Upper lobe of left lung (tissue), 4 donors: ENCODE measurements at regions not wholly inside any gene's neighbourhood (a gene's known extent, or its start where the extent isn't known, plus 50 kb on each side); places are given as distances from the start of the nearest gene placed in this dataset.

Source experiments
- EP300 ChIP-seq, 4 donors: sonication (generic); formaldehyde crosslinking; IDR thresholded peaks; one replicate each; pipeline ENCODE4 v1.5.1; 2017; ENCODE audit warnings: antibody characterized with exemption in 4 of 4, control low read depth in 2 of 4
- POLR2A ChIP-seq, 4 donors: fragments of 450-650 bp; IDR thresholded peaks; one replicate each; pipeline ENCODE4 v1.5.1; 2016 to 2017; ENCODE audit warnings: antibody characterized with exemption in 4 of 4, mild to moderate bottlenecking in 2 of 4
- TF ChIP-seq, protein P1 (sequence below), 6 experiments: fragments of 450-650 bp in 4 of 6; fragments of 200-600 bp in 2 of 6; sonication (generic) in 2 of 6; IDR thresholded peaks; one replicate each; pipeline ENCODE4 v1.5.1; 2016 to 2019; ENCODE audit warnings: antibody characterized with exemption in 6 of 6

DNA sequence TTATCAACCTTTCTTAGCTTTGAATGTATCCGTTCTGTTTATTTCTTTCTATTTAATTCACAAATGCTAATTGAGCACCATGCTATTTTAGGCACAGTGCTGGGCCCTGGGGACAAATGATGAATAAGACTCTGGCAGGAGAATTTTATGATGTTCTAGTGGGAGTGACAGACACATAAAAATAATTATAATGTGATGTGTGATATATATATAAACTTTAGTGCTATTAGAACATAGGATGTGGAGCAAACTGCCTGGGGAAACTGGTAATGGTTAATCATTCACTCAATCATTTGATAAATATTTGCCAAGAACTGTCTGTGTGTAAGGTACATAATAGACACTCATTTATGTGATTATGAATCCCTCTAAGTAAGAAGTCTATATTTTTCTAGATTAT is 50.7 kb upstream of the FRY start:
- TF ChIP-seq EP300 (IDR thresholded peaks at IDR 0.05): no peak
- TF ChIP-seq, protein P1, sequence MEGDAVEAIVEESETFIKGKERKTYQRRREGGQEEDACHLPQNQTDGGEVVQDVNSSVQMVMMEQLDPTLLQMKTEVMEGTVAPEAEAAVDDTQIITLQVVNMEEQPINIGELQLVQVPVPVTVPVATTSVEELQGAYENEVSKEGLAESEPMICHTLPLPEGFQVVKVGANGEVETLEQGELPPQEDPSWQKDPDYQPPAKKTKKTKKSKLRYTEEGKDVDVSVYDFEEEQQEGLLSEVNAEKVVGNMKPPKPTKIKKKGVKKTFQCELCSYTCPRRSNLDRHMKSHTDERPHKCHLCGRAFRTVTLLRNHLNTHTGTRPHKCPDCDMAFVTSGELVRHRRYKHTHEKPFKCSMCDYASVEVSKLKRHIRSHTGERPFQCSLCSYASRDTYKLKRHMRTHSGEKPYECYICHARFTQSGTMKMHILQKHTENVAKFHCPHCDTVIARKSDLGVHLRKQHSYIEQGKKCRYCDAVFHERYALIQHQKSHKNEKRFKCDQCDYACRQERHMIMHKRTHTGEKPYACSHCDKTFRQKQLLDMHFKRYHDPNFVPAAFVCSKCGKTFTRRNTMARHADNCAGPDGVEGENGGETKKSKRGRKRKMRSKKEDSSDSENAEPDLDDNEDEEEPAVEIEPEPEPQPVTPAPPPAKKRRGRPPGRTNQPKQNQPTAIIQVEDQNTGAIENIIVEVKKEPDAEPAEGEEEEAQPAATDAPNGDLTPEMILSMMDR (IDR thresholded peaks at IDR 0.05): no peak
- TF ChIP-seq POLR2A (IDR thresholded peaks at IDR 0.05): no peak
